Neuronal stem cell (in vitro differentiated cells): ENCODE measurements at regions not wholly inside any gene's neighbourhood (a gene's known extent, or its start where the extent isn't known, plus 50 kb on each side); places are given as distances from the start of the nearest gene placed in this dataset.

Experiments
- DNase-seq: peaks from one replicate; pipeline ENCODE4 v3.0.0-alpha.2; 2013; ENCODE audit warnings: low spot score
- H2AFZ ChIP-seq: one replicate; pipeline ENCODE4 v1.6.1; 2013; ENCODE audit warnings: mild to moderate bottlenecking, low read length, inconsistent platforms
- H2AK5ac ChIP-seq: 2 replicates; pipeline ENCODE4 v1.6.1; 2013; ENCODE audit warnings: low read depth, mild to moderate bottlenecking, inconsistent platforms, low read length, moderate library complexity, mixed read lengths
- H2BK120ac ChIP-seq: 2 replicates; pipeline ENCODE4 v1.6.1; 2013; ENCODE audit warnings: low read depth, mild to moderate bottlenecking, inconsistent platforms, low read length, moderate library complexity, mixed read lengths
- H2BK12ac ChIP-seq: one replicate; pipeline ENCODE4 v1.6.1; 2013; ENCODE audit warnings: low read length, inconsistent platforms
- H2BK15ac ChIP-seq: 2 replicates; pipeline ENCODE4 v1.6.1; 2013; ENCODE audit warnings: mild to moderate bottlenecking, low read length, inconsistent platforms, mixed read lengths
- H2BK5ac ChIP-seq: one replicate; pipeline ENCODE4 v1.6.1; 2013; ENCODE audit warnings: inconsistent platforms, mild to moderate bottlenecking, low read length, moderate library complexity
- H3K14ac ChIP-seq: one replicate; pipeline ENCODE4 v1.6.1; 2013; ENCODE audit warnings: low read length, inconsistent platforms
- H3K18ac ChIP-seq: 2 replicates; pipeline ENCODE4 v1.6.1; 2013; ENCODE audit warnings: low read length, inconsistent platforms
- H3K23ac ChIP-seq: 2 replicates; pipeline ENCODE4 v1.6.1; 2013; ENCODE audit warnings: low read depth, mild to moderate bottlenecking, mixed read lengths, low read length, inconsistent platforms; ENCODE audit not compliant: poor library complexity
- H3K27ac ChIP-seq: replicated peaks from 3 replicates; pipeline ENCODE4 v1.5.1; 2013; ENCODE audit warnings: low read length, inconsistent platforms
- H3K27me3 ChIP-seq, 3 experiments: 2 replicates each; pipeline ENCODE4 v1.6.1; 2013; ENCODE audit warnings: low read length in 3 of 3, mild to moderate bottlenecking in 2 of 3, inconsistent platforms in 1 of 3, low read depth in 1 of 3, mixed read lengths in 1 of 3, moderate library complexity in 1 of 3; ENCODE audit not compliant: control insufficient read depth in 3 of 3, insufficient read depth in 3 of 3
- H3K36me3 ChIP-seq, 2 donors: replicated peaks in 1 of 2; 2 replicates each; pipeline ENCODE4 v1.6.1; 2013; ENCODE audit warnings: low read length in 2 of 2; ENCODE audit not compliant: control insufficient read depth in 2 of 2, insufficient read depth in 2 of 2
- H3K4ac ChIP-seq: 2 replicates; pipeline ENCODE4 v1.6.1; 2013; ENCODE audit warnings: inconsistent platforms, mild to moderate bottlenecking, low read length, moderate library complexity
- H3K4me1 ChIP-seq, 2 donors: 1 replicate in 1 of 2; 2 replicates in 1 of 2; pipeline ENCODE4 v1.6.1; 2013; ENCODE audit warnings: low read length in 2 of 2, low read depth in 1 of 2; ENCODE audit not compliant: control insufficient read depth in 2 of 2, insufficient read depth in 1 of 2
- H3K4me2 ChIP-seq: one replicate; pipeline ENCODE4 v1.6.1; 2013; ENCODE audit warnings: mild to moderate bottlenecking, low read length, inconsistent platforms; ENCODE audit not compliant: insufficient read depth, poor library complexity, severe bottlenecking
- H3K4me3 ChIP-seq, 2 donors: 2 replicates each; pipeline ENCODE4 v1.5.1; 2013; ENCODE audit warnings: low read length in 2 of 2, mild to moderate bottlenecking in 2 of 2, inconsistent platforms in 1 of 2, moderate library complexity in 1 of 2
- H3K79me1 ChIP-seq: one replicate; pipeline ENCODE4 v1.6.1; 2013; ENCODE audit warnings: low read depth, mild to moderate bottlenecking, inconsistent platforms, low read length, moderate library complexity
- H3K9ac ChIP-seq: one replicate; pipeline ENCODE4 v1.6.1; 2013; ENCODE audit warnings: mild to moderate bottlenecking, low read depth, low read length, inconsistent platforms; ENCODE audit not compliant: poor library complexity
- H3K9me3 ChIP-seq, 2 donors: replicated peaks in 1 of 2; 2 replicates each; pipeline versions ENCODE3 to v1.6.1; 2013; ENCODE audit warnings: low read length in 2 of 2, mild to moderate bottlenecking in 2 of 2, inconsistent platforms in 1 of 2, low read depth in 1 of 2, mixed read lengths in 1 of 2, moderate library complexity in 1 of 2; ENCODE audit not compliant: control insufficient read depth in 2 of 2, insufficient read depth in 1 of 2
- H4K8ac ChIP-seq: one replicate; pipeline ENCODE4 v1.6.1; 2013; ENCODE audit warnings: low read depth, mild to moderate bottlenecking, inconsistent platforms, low read length, moderate library complexity
- H4K91ac ChIP-seq: one replicate; pipeline ENCODE4 v1.6.1; 2013; ENCODE audit warnings: low read length, low read depth, mild to moderate bottlenecking, inconsistent platforms; ENCODE audit not compliant: poor library complexity
- WGBS, 2 donors: extraction: QIAGEN DNeasy Blood & Tissue Kit; methylation state at CpG; one replicate each; pipeline ENCODE4 v1.1.7; 2013; ENCODE audit warnings: missing lambda C conversion rate in 2 of 2, mixed read lengths in 1 of 2; ENCODE audit not compliant: insufficient read length in 2 of 2, insufficient replicate concordance in 1 of 2; ENCODE audit errors: extremely low coverage in 2 of 2; 5-methylcytosine and 5-hydroxymethylcytosine counted together

GRCh38 chr6:114586298-114586697 lies 243.5 kb upstream of the HS3ST5 start:
- no peak overlapping the region for H2AFZ ChIP-seq
- no peak overlapping the region for H3K23ac ChIP-seq
- H3K4me3 ChIP-seq: no peak overlapping the region
- no peak overlapping the region for H2BK5ac ChIP-seq
- no peak overlapping the region for H2AK5ac ChIP-seq
- no peaks in the 10 kb centered on the region for H3K4me1 ChIP-seq
- H3K27ac ChIP-seq: no peak overlapping the region
- H3K36me3 ChIP-seq: no peaks in the 10 kb centered on the region
- DNase-seq: no peak
- no peaks in the 10 kb centered on the region for H3K79me1 ChIP-seq
- H2BK12ac ChIP-seq: no peak overlapping the region
- H2BK120ac ChIP-seq: no peak overlapping the region
- WGBS, 2 donors: no CpG with 5 or more reads among the region's 2 CpGs
- H3K14ac ChIP-seq: no peak overlapping the region
- H4K91ac ChIP-seq: no peak overlapping the region
- H3K9ac ChIP-seq: no peak overlapping the region
- H3K4me2 ChIP-seq: no peak overlapping the region
- H3K9me3 ChIP-seq: peaks cover 0 to 1% of the 10 kb centered on the region in 2 donors
- H4K8ac ChIP-seq: no peak overlapping the region
- H3K4ac ChIP-seq: no peak overlapping the region
- H3K27me3 ChIP-seq: no peaks in the 10 kb centered on the region
- H2BK15ac ChIP-seq: no peak overlapping the region
- H3K18ac ChIP-seq: no peak overlapping the region

- Histone ChIP-seq H2AK5ac (no peak overlapping the region), H4K8ac (no peak overlapping the region), H3K36me3 (no peaks in the 10 kb centered on the region), H3K9ac (no peak overlapping the region), H3K27ac (no peak overlapping the region), H3K14ac (no peak overlapping the region), H2AFZ (no peak overlapping the region), H3K4me2 (no peak overlapping the region), H3K18ac (no peak overlapping the region), H3K27me3 (no peaks in the 10 kb centered on the region), H2BK15ac (no peak overlapping the region), H3K79me1 (no peaks in the 10 kb centered on the region), H2BK120ac (no peak overlapping the region), H3K23ac (no peak overlapping the region), H2BK12ac (no peak overlapping the region), H3K4ac (no peak overlapping the region), H3K4me3 (no peak overlapping the region), H3K9me3 (peaks cover 0 to 1% of the 10 kb centered on the region in 2 donors), H3K4me1 (no peaks in the 10 kb centered on the region), H2BK5ac (no peak overlapping the region), H4K91ac (no peak overlapping the region)
- WGBS, 2 donors: no CpG with 5 or more reads among the region's 2 CpGs
- DNase-seq: no peak
Measured at GRCh38 chr6:114581293-114581692, 238.5 kb upstream of the HS3ST5 start.

- Histone ChIP-seq H3K4me1 (no peaks in the 10 kb centered on the region), H3K27ac (no peak overlapping the region), H3K9me3 (peaks cover 0 to under 1% of the 10 kb centered on the region in 2 donors), H2BK12ac (no peak overlapping the region), H2AFZ (peak overlapping the region; percentile 19), H3K79me1 (no peaks in the 10 kb centered on the region), H2BK5ac (no peak overlapping the region), H3K36me3 (no peaks in the 10 kb centered on the region), H3K14ac (peak overlapping the region; percentile 5), H3K27me3 (no peaks in the 10 kb centered on the region), H3K18ac (peak overlapping the region; percentile 54), H2BK120ac (no peak overlapping the region), H4K8ac (no peak overlapping the region), H2AK5ac (no peak overlapping the region), H3K23ac (no peak overlapping the region), H3K4me3 (no peak overlapping the region), H2BK15ac (no peak overlapping the region), H3K9ac (no peak overlapping the region), H3K4ac (no peak overlapping the region), H3K4me2 (no peak overlapping the region), H4K91ac (no peak overlapping the region)
- DNase-seq: no peak
- WGBS, 2 donors: no CpG with 5 or more reads among the region's 3 CpGs
Measured at GRCh38 chr6:114580882-114581281, 238.1 kb upstream of the HS3ST5 start.

- Histone ChIP-seq H3K9ac (no peak overlapping the region), H4K91ac (no peak overlapping the region), H3K4me3 (no peak overlapping the region), H3K4ac (no peak overlapping the region), H3K18ac (no peak overlapping the region), H3K23ac (no peak overlapping the region), H3K9me3 (no peaks in the 10 kb centered on the region), H3K27ac (no peak overlapping the region), H3K4me2 (no peak overlapping the region), H2AFZ (no peak overlapping the region), H3K27me3 (no peaks in the 10 kb centered on the region), H3K79me1 (no peaks in the 10 kb centered on the region), H2BK5ac (no peak overlapping the region), H3K14ac (no peak overlapping the region), H2BK120ac (no peak overlapping the region), H3K4me1 (no peaks in the 10 kb centered on the region), H2BK12ac (no peak overlapping the region), H2BK15ac (no peak overlapping the region), H2AK5ac (no peak overlapping the region), H4K8ac (no peak overlapping the region), H3K36me3 (no peaks in the 10 kb centered on the region)
- no peak for DNase-seq
Measured at GRCh38 chr6:114579486-114579885, 236.7 kb upstream of the HS3ST5 start.
